IMR-90 (cell line): ENCODE measurements at regions not wholly inside any gene's neighbourhood (a gene's known extent, or its start where the extent isn't known, plus 50 kb on each side); places are given as distances from the start of the nearest gene placed in this dataset.

Experiments used
- ATAC-seq: fragments of 200-7000 bp; cut with Tn5 transposase; 2 replicates; pipeline ENCODE4 v1.9.1; 2020; ENCODE audit warnings: low read depth, mild to moderate bottlenecking, moderate library complexity
- BruUV-seq: library from RNA; stranded (reverse); fragments of 400-500 nt; replicated peaks from 2 replicates; lab custom pipeline; 2021; lab: Mats Ljungman, UMichigan
- CTCF ChIA-PET: fragments of 300-600 bp; formaldehyde crosslinking; extraction: SDS; loops from one replicate; lab custom pipeline; 2021; ENCODE audit warnings: antibody characterized with exemption; lab: Yijun Ruan, JAX
- POLR2A ChIA-PET: fragments of 300-600 bp; sonication (Branson Sonifier 250); formaldehyde crosslinking; loops from one replicate; lab custom pipeline; 2022; ENCODE audit warnings: antibody characterized with exemption; ENCODE audit not compliant: unreplicated experiment; lab: Charles Lee
- DNase-seq: peaks from one replicate; pipeline ENCODE4 v3.0.0; 2013
- H2AFZ ChIP-seq: replicated peaks from 2 replicates; pipeline ENCODE3; 2013; ENCODE audit warnings: low read length, mild to moderate bottlenecking; ENCODE audit not compliant: poor library complexity
- H2AK5ac ChIP-seq: 2 replicates; pipeline ENCODE4 v1.6.1; 2013; ENCODE audit warnings: low read depth, low read length, inconsistent platforms
- H2AK9ac ChIP-seq: replicated peaks from 2 replicates; pipeline ENCODE3; 2013; ENCODE audit warnings: mild to moderate bottlenecking, low read depth, low read length, moderate library complexity; ENCODE audit not compliant: poor library complexity
- H2BK120ac ChIP-seq: 2 replicates; pipeline ENCODE4 v1.6.1; 2013; ENCODE audit warnings: low read depth, low read length, inconsistent platforms
- H2BK15ac ChIP-seq: 3 replicates; pipeline ENCODE4 v1.6.1; 2013; ENCODE audit warnings: low read depth, low read length, inconsistent platforms
- H2BK20ac ChIP-seq: 2 replicates; pipeline ENCODE4 v1.6.1; 2013; ENCODE audit warnings: low read depth, mild to moderate bottlenecking, inconsistent platforms, low read length, moderate library complexity
- H2BK5ac ChIP-seq: 2 replicates; pipeline ENCODE4 v1.6.1; 2013; ENCODE audit warnings: mild to moderate bottlenecking, low read depth, low read length, inconsistent platforms; ENCODE audit not compliant: poor library complexity, severe bottlenecking
- H3K14ac ChIP-seq: replicated peaks from 2 replicates; pipeline ENCODE4 v1.6.1; 2013; ENCODE audit warnings: low read depth, low read length, inconsistent platforms
- H3K18ac ChIP-seq: 2 replicates; pipeline ENCODE4 v1.6.1; 2013; ENCODE audit warnings: low read depth, low read length, control low read depth
- H3K23ac ChIP-seq: 2 replicates; pipeline ENCODE4 v1.6.1; 2013; ENCODE audit warnings: low read depth, low read length, inconsistent platforms
- H3K27ac ChIP-seq: 2 replicates; pipeline ENCODE4 v1.5.1; 2013; ENCODE audit warnings: mild to moderate bottlenecking, control low read depth, low read length; ENCODE audit not compliant: insufficient read depth
- H3K27me3 ChIP-seq: 2 replicates; pipeline ENCODE4 v1.6.1; 2013; ENCODE audit warnings: low read length; ENCODE audit not compliant: control insufficient read depth, insufficient read depth
- H3K36me3 ChIP-seq: 2 replicates; pipeline ENCODE4 v1.6.1; 2013; ENCODE audit warnings: low read length, mixed read lengths; ENCODE audit not compliant: control insufficient read depth, insufficient read depth
- H3K4ac ChIP-seq: 2 replicates; pipeline ENCODE4 v1.6.1; 2013; ENCODE audit warnings: low read depth, low read length, inconsistent platforms
- H3K4me1 ChIP-seq: 2 replicates; pipeline ENCODE4 v1.6.1; 2013; ENCODE audit warnings: low read length, mixed read lengths; ENCODE audit not compliant: control insufficient read depth, insufficient read depth
- H3K4me2 ChIP-seq: 2 replicates; pipeline ENCODE4 v1.6.1; 2013; ENCODE audit warnings: low read depth, mild to moderate bottlenecking, control low read depth, low read length, moderate library complexity
- H3K4me3 ChIP-seq: 2 replicates; pipeline ENCODE4 v1.5.1; 2013; ENCODE audit warnings: low read depth, mild to moderate bottlenecking, control low read depth, low read length, moderate library complexity; ENCODE audit not compliant: insufficient read depth
- H3K56ac ChIP-seq: 2 replicates; pipeline ENCODE4 v1.6.1; 2013; ENCODE audit warnings: low read length, inconsistent platforms; ENCODE audit not compliant: insufficient read depth; ENCODE audit errors: extremely low read depth
- H3K79me1 ChIP-seq, 2 experiments: 2 replicates each; pipeline ENCODE4 v1.6.1; 2013; ENCODE audit warnings: low read length in 2 of 2, inconsistent platforms in 1 of 2, low read depth in 1 of 2
- H3K9ac ChIP-seq: 2 replicates; pipeline ENCODE4 v1.6.1; 2013; ENCODE audit warnings: low read depth, low read length, control low read depth
- H3K9me1 ChIP-seq: 2 replicates; pipeline ENCODE4 v1.6.1; 2013; ENCODE audit warnings: low read length, inconsistent platforms; ENCODE audit not compliant: insufficient read depth
- H3K9me3 ChIP-seq: 2 replicates; pipeline ENCODE4 v1.6.1; 2013; ENCODE audit warnings: low read length; ENCODE audit not compliant: control insufficient read depth, insufficient read depth
- H4K20me1 ChIP-seq: 2 replicates; pipeline ENCODE4 v1.6.1; 2013; ENCODE audit warnings: low read length, inconsistent platforms; ENCODE audit not compliant: insufficient read depth
- H4K5ac ChIP-seq: 2 replicates; pipeline ENCODE4 v1.6.1; 2013; ENCODE audit warnings: mild to moderate bottlenecking, low read depth, low read length, control low read depth
- H4K8ac ChIP-seq, 2 experiments: 2 replicates each; pipeline ENCODE4 v1.6.1; 2013; ENCODE audit warnings: low read depth in 2 of 2, low read length in 2 of 2, control low read depth in 1 of 2, inconsistent platforms in 1 of 2
- H4K91ac ChIP-seq: 2 replicates; pipeline ENCODE4 v1.6.1; 2013; ENCODE audit warnings: low read depth, low read length, inconsistent platforms; ENCODE audit not compliant: insufficient read depth
- BHLHE40 ChIP-seq: fragments of 150-350 bp; IDR thresholded peaks from 2 replicates; pipeline ENCODE4 v1.6.1; 2016; ENCODE audit warnings: mild to moderate bottlenecking, low read depth, low read length
- CEBPB ChIP-seq: IDR thresholded peaks from 2 replicates; pipeline ENCODE4 v1.6.1; 2012; ENCODE audit warnings: low read depth, low read length, improper control_type of control experiment
- CHD1 ChIP-seq: IDR thresholded peaks from 2 replicates; pipeline ENCODE4 v1.6.1; 2012; ENCODE audit warnings: low read depth, low read length, improper control_type of control experiment
- FOS ChIP-seq: fragments of 150-350 bp; IDR thresholded peaks from 2 replicates; pipeline ENCODE4 v1.6.1; 2016; ENCODE audit warnings: low read depth, low read length
- MAFK ChIP-seq: IDR thresholded peaks from 2 replicates; pipeline ENCODE4 v1.6.1; 2012; ENCODE audit warnings: low read depth, low read length, improper control_type of control experiment
- MAZ ChIP-seq: IDR thresholded peaks from 2 replicates; pipeline ENCODE4 v1.6.1; 2012; ENCODE audit warnings: low read depth, mild to moderate bottlenecking, low read length, improper control_type of control experiment, moderate library complexity, borderline replicate concordance
- MXI1 ChIP-seq: IDR thresholded peaks from 2 replicates; pipeline ENCODE4 v1.6.1; 2012; ENCODE audit warnings: low read depth, mild to moderate bottlenecking, low read length, moderate library complexity, borderline replicate concordance
- NFE2L2 ChIP-seq: fragments of 150-350 bp; IDR thresholded peaks from 2 replicates; pipeline ENCODE4 v1.6.1; 2016; ENCODE audit warnings: low read depth, mild to moderate bottlenecking, low read length
- POLR2A ChIP-seq: IDR thresholded peaks from 2 replicates; pipeline ENCODE4 v1.6.1; 2012; ENCODE audit warnings: mild to moderate bottlenecking, low read depth, low read length
- RAD21 ChIP-seq: IDR thresholded peaks from 2 replicates; pipeline ENCODE4 v1.6.1; 2012; ENCODE audit warnings: low read length, improper control_type of control experiment
- RCOR1 ChIP-seq: IDR thresholded peaks from 2 replicates; pipeline ENCODE4 v1.6.1; 2012; ENCODE audit warnings: mild to moderate bottlenecking, low read length, improper control_type of control experiment; ENCODE audit not compliant: insufficient replicate concordance
- RFX5 ChIP-seq: IDR thresholded peaks from 2 replicates; pipeline ENCODE4 v1.8.0; 2012; ENCODE audit warnings: low read depth, mild to moderate bottlenecking, low read length, moderate library complexity
- SMC3 ChIP-seq: fragments of 150-350 bp; IDR thresholded peaks from 2 replicates; pipeline ENCODE4 v1.6.1; 2016; ENCODE audit warnings: low read depth, mild to moderate bottlenecking, antibody characterized with exemption, low read length, moderate library complexity
- WGBS, 2 experiments: methylation state at CpG; one replicate each; pipeline versions ENCODE4 v1.1.5 to v1.1.7; 2013; ENCODE audit warnings: missing lambda C conversion rate in 2 of 2; ENCODE audit not compliant: insufficient read length in 1 of 2; ENCODE audit errors: extremely low coverage in 2 of 2; 5-methylcytosine and 5-hydroxymethylcytosine counted together
- dilution Hi-C: fragments of 300-500 bp; cut with HindIII; formaldehyde crosslinking; loops from one replicate; pipeline ENCODE4 v1.14.3; 2018; ENCODE audit warnings: low sequenced_read_pairs; ENCODE audit not compliant: unreplicated experiment
- in situ Hi-C: fragments of 300-500 bp; cut with MboI; formaldehyde crosslinking; loops from 3 replicates; pipeline ENCODE4 v1.14.3; 2019; ENCODE audit warnings: low sequenced_read_pairs, inconsistent platforms, mixed read lengths
- intact Hi-C: fragments of 100-400 bp; cut with micrococcal nuclease; formaldehyde crosslinking; loops from 2 replicates; pipeline ENCODE4 v1.10.0; 2022
- TF ChIP-seq, protein P1 (sequence below): fragments of 150-350 bp; IDR thresholded peaks from 2 replicates; pipeline ENCODE4 v1.6.1; 2016; ENCODE audit warnings: low read depth, mild to moderate bottlenecking, low read length, moderate library complexity, borderline replicate concordance
- TF ChIP-seq, protein P2 (sequence below): fragments of 150-350 bp; IDR thresholded peaks from 2 replicates; pipeline ENCODE4 v1.6.1; 2017; ENCODE audit warnings: mild to moderate bottlenecking, antibody characterized with exemption, low read length, low read depth
- TF ChIP-seq, protein P3 (sequence below): conservative IDR thresholded peaks from 2 replicates; pipeline ENCODE4 v1.5.1; 2012; ENCODE audit warnings: mild to moderate bottlenecking, low read depth, low read length, improper control_type of control experiment

DNA sequence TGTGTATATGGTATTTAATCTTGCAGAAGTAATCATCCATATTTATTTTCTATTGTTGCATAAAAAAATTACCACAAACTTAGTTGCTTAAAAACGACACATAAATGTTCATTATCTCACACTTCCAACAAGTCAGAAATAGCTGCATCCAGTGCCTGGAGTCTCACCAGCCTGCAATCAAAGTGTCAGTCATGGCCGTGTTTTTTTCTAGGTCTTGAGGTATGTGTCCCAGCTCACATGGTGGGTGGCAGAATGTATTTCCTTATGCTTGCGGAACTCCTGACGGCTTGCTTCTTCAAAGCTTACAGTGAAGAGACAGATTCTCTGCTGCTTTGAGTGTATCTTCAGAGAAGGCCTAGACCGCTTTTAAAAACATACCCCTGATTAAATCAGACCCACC is 670.2 kb upstream of the LMO3 start:
- TF ChIP-seq FOS (no peak), CEBPB (no peak), MAZ (no peak), MXI1 (no peak), RFX5 (no peak), BHLHE40 (no peak), NFE2L2 (no peak), RCOR1 (no peak), MAFK (no peak), RAD21 (no peak), SMC3 (no peak), POLR2A (no peak), CHD1 (no peak)
- TF ChIP-seq, protein P1, sequence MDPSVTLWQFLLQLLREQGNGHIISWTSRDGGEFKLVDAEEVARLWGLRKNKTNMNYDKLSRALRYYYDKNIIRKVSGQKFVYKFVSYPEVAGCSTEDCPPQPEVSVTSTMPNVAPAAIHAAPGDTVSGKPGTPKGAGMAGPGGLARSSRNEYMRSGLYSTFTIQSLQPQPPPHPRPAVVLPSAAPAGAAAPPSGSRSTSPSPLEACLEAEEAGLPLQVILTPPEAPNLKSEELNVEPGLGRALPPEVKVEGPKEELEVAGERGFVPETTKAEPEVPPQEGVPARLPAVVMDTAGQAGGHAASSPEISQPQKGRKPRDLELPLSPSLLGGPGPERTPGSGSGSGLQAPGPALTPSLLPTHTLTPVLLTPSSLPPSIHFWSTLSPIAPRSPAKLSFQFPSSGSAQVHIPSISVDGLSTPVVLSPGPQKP, result no peak
- TF ChIP-seq, protein P2, sequence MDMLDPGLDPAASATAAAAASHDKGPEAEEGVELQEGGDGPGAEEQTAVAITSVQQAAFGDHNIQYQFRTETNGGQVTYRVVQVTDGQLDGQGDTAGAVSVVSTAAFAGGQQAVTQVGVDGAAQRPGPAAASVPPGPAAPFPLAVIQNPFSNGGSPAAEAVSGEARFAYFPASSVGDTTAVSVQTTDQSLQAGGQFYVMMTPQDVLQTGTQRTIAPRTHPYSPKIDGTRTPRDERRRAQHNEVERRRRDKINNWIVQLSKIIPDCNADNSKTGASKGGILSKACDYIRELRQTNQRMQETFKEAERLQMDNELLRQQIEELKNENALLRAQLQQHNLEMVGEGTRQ, result no peak
- TF ChIP-seq, protein P3, sequence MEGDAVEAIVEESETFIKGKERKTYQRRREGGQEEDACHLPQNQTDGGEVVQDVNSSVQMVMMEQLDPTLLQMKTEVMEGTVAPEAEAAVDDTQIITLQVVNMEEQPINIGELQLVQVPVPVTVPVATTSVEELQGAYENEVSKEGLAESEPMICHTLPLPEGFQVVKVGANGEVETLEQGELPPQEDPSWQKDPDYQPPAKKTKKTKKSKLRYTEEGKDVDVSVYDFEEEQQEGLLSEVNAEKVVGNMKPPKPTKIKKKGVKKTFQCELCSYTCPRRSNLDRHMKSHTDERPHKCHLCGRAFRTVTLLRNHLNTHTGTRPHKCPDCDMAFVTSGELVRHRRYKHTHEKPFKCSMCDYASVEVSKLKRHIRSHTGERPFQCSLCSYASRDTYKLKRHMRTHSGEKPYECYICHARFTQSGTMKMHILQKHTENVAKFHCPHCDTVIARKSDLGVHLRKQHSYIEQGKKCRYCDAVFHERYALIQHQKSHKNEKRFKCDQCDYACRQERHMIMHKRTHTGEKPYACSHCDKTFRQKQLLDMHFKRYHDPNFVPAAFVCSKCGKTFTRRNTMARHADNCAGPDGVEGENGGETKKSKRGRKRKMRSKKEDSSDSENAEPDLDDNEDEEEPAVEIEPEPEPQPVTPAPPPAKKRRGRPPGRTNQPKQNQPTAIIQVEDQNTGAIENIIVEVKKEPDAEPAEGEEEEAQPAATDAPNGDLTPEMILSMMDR, result no peak
- H3K4me1 ChIP-seq, result no peaks in the 10 kb centered on the region
- dilution Hi-C loops (no loop called here), intact Hi-C loops (no loop called here), in situ Hi-C loops (no loop called here)
- H4K8ac ChIP-seq, result no peak overlapping the region
- H3K27ac ChIP-seq, result no peak overlapping the region
- no TSS peak for BruUV-seq
- no peak overlapping the region for H2BK5ac ChIP-seq
- 0 out of 2 replicates have a peak, but pooled peaks cover 2% of the 10 kb centered on the region for H3K9me3 ChIP-seq
- no peak overlapping the region for H2BK120ac ChIP-seq
- CTCF ChIA-PET, result no interaction called here
- no peak overlapping the region for H2AFZ ChIP-seq
- H3K56ac ChIP-seq, result no peak overlapping the region
- H2AK5ac ChIP-seq, result no peak overlapping the region
- DNase-seq (no peak), ATAC-seq (no peak)
- no peak overlapping the region for H2BK20ac ChIP-seq
- no peak overlapping the region for H3K4ac ChIP-seq
- no CpG with 5 or more reads among the region's 5 CpGs for WGBS, 2 experiments
- no peak overlapping the region for H3K4me2 ChIP-seq
- H3K36me3 ChIP-seq, result no peaks in the 10 kb centered on the region
- H4K5ac ChIP-seq, result no peak overlapping the region
- H3K9me1 ChIP-seq, result no peaks in the 10 kb centered on the region
- no peak overlapping the region for H3K4me3 ChIP-seq
- no peaks in the 10 kb centered on the region for H3K27me3 ChIP-seq
- H3K9ac ChIP-seq, result no peak overlapping the region
- H3K79me1 ChIP-seq, result no peaks in the 10 kb centered on the region
- no peaks in the 10 kb centered on the region for H4K20me1 ChIP-seq
- H4K91ac ChIP-seq, result no peak overlapping the region
- no peak overlapping the region for H2BK15ac ChIP-seq
- H3K14ac ChIP-seq, result no peak overlapping the region
- H3K23ac ChIP-seq, result no peak overlapping the region
- H3K18ac ChIP-seq, result no peak overlapping the region
- POLR2A ChIA-PET, result no interaction called here
- no peak overlapping the region for H2AK9ac ChIP-seq
